ENCODE measurements at regions not wholly inside any gene's neighbourhood (a gene's known extent, or its start where the extent isn't known, plus 50 kb on each side); places are given as distances from the start of the nearest gene placed in this dataset.

GRCh38 chr22:49032821-49033220 lies 794.9 kb downstream of the BRD1 start:
- no peak for DNase-seq

- no peak for DNase-seq
Measured at GRCh38 chr22:49031746-49032330, 795.8 kb downstream of the BRD1 start.

- no peak for DNase-seq
Measured at GRCh38 chr22:49028111-49028510, 799.6 kb downstream of the BRD1 start.

- no peak for DNase-seq
Measured at GRCh38 chr22:49027368-49027670, 800.4 kb downstream of the BRD1 start.

- no peak for DNase-seq
Measured at GRCh38 chr22:49026494-49027367, 800.9 kb downstream of the BRD1 start.

- no peak for DNase-seq
Measured at GRCh38 chr22:49025791-49026493, 801.7 kb downstream of the BRD1 start.

GRCh38 chr22:49024775-49025440 lies 802.8 kb downstream of the BRD1 start:
- no peak for DNase-seq

- no peak for DNase-seq
Measured at GRCh38 chr22:49023879-49024774, 803.5 kb downstream of the BRD1 start.

GRCh38 chr22:49023161-49023878 lies 804.4 kb downstream of the BRD1 start:
- no peak for DNase-seq

- no peak for DNase-seq
Measured at GRCh38 chr22:49022816-49023160, 804.9 kb downstream of the BRD1 start.

- DNase-seq, result no peak
Measured at GRCh38 chr22:49021926-49022815, 805.5 kb downstream of the BRD1 start.

- no peak for DNase-seq
Measured at GRCh38 chr22:49021131-49021925, 806.3 kb downstream of the BRD1 start.

GRCh38 chr22:49019737-49020713 lies 807.6 kb downstream of the BRD1 start:
- no peak for DNase-seq

GRCh38 chr22:49018601-49019000 lies 809.1 kb downstream of the BRD1 start:
- DNase-seq, result no peak

- DNase-seq, result no peak
Measured at GRCh38 chr22:49017482-49018329, 810.0 kb downstream of the BRD1 start.

GRCh38 chr22:49016909-49017481 lies 810.7 kb downstream of the BRD1 start:
- DNase-seq, result no peak
